Small intestine (tissue), 7 donors: ENCODE measurements at regions not wholly inside any gene's neighbourhood (a gene's known extent, or its start where the extent isn't known, plus 50 kb on each side); places are given as distances from the start of the nearest gene placed in this dataset.
"Not testable (repeated sequence)": the region's sequence is repeated elsewhere in the genome, so short reads cannot be mapped to it uniquely, and the experiment has no call there.

ENCODE experiments used
- DNase-seq, 2 donors: peaks; one replicate each; pipeline versions ENCODE4 v3.0.0 to v3.0.0-alpha.2; 2013
- FAIRE-seq: peaks from 2 replicates; lab custom pipeline; 2012; peaks lifted over from hg19 to GRCh38; lab: Jason Lieb, UNC
- H3K27ac ChIP-seq, 3 donors: one replicate each; pipeline ENCODE4 v1.5.1; 2013; ENCODE audit warnings: low read length in 2 of 3, mild to moderate bottlenecking in 2 of 3, control low read depth in 1 of 3, inconsistent platforms in 1 of 3, low read depth in 1 of 3, moderate library complexity in 1 of 3
- H3K27me3 ChIP-seq, 3 donors: one replicate each; pipeline ENCODE4 v1.6.1; 2013; ENCODE audit warnings: low read length in 3 of 3, inconsistent platforms in 1 of 3; ENCODE audit not compliant: control insufficient read depth in 3 of 3, insufficient read depth in 3 of 3
- H3K36me3 ChIP-seq, 3 donors: one replicate each; pipeline ENCODE4 v1.6.1; 2013; ENCODE audit warnings: low read length in 3 of 3, inconsistent platforms in 1 of 3, low read depth in 1 of 3, mild to moderate bottlenecking in 1 of 3, moderate library complexity in 1 of 3; ENCODE audit not compliant: control insufficient read depth in 3 of 3, insufficient read depth in 2 of 3
- H3K4me1 ChIP-seq, 3 donors: one replicate each; pipeline ENCODE4 v1.6.1; 2013; ENCODE audit warnings: low read length in 2 of 3, inconsistent platforms in 1 of 3, low read depth in 1 of 3, mild to moderate bottlenecking in 1 of 3, moderate library complexity in 1 of 3; ENCODE audit not compliant: control insufficient read depth in 3 of 3, insufficient read depth in 2 of 3
- H3K4me3 ChIP-seq, 3 donors: one replicate each; pipeline ENCODE4 v1.5.1; 2013; ENCODE audit warnings: low read length in 3 of 3, control low read depth in 1 of 3, inconsistent platforms in 1 of 3, low read depth in 1 of 3, mild to moderate bottlenecking in 1 of 3, moderate library complexity in 1 of 3
- H3K9me3 ChIP-seq, 2 donors: one replicate each; pipeline ENCODE4 v1.6.1; 2013; ENCODE audit warnings: low read depth in 1 of 2, low read length in 1 of 2; ENCODE audit not compliant: control insufficient read depth in 2 of 2, insufficient read depth in 1 of 2
- WGBS, 3 donors: extraction: QIAGEN DNeasy Blood & Tissue Kit; methylation state at CpG; one replicate each; pipeline ENCODE4 v1.1.7; 2013; 5-methylcytosine and 5-hydroxymethylcytosine counted together
- donor health status: healthy with polysubstance abuse.
- donor health status: control.
- donor health status: control.
- donor health status: Bipolar disorder and iron deficiency.
- donor health status: healthy.

- Histone ChIP-seq H3K4me1 (no peaks in the 10 kb centered on the region), H3K27me3 (no peaks in the 10 kb centered on the region), H3K36me3 (no peaks in the 10 kb centered on the region), H3K9me3 (no peaks in the 10 kb centered on the region), H3K27ac (no peak overlapping the region), H3K4me3 (no peak overlapping the region)
- 61 to 76% (median 69%) methylated on average over 4 of the region's 4 CpGs for WGBS, 3 donors
- FAIRE-seq (no peak), DNase-seq (no peak)
Observed at GRCh38 chr3:82128271-82128670, 366.8 kb upstream of the GBE1 start.

GRCh38 chr3:82122554-82123345 lies 361.3 kb upstream of the GBE1 start:
- DNase-seq (no peak), FAIRE-seq (no peak)
- H3K4me3 ChIP-seq: no peak overlapping the region
- no peaks in the 10 kb centered on the region for H3K4me1 ChIP-seq
- H3K36me3 ChIP-seq: no peaks in the 10 kb centered on the region
- no peaks in the 10 kb centered on the region for H3K9me3 ChIP-seq
- 72 to 81% (median 76%) methylated on average over 7 of the region's 7 CpGs for WGBS, 3 donors
- H3K27ac ChIP-seq: no peak overlapping the region
- H3K27me3 ChIP-seq: no peaks in the 10 kb centered on the region

- DNase-seq: no peak
- no peak overlapping the region for H3K4me3 ChIP-seq
- no peaks in the 10 kb centered on the region for H3K36me3 ChIP-seq
- no peak for FAIRE-seq
- H3K27me3 ChIP-seq: no peaks in the 10 kb centered on the region
- H3K4me1 ChIP-seq: no peaks in the 10 kb centered on the region
- 74 to 76% (median 75%) methylated on average over 6 of the region's 6 CpGs for WGBS, 3 donors
- peaks cover 1 to 15% of the 10 kb centered on the region in 2 donors for H3K9me3 ChIP-seq
- H3K27ac ChIP-seq: no peak overlapping the region
Observed at GRCh38 chr3:82114589-82114988, 353.1 kb upstream of the GBE1 start.

GRCh38 chr3:82110721-82111120 lies 349.3 kb upstream of the GBE1 start:
- FAIRE-seq: not testable (repeated sequence)

GRCh38 chr3:82103241-82103640 lies 341.8 kb upstream of the GBE1 start:
- DNase-seq (no peak), FAIRE-seq (no peak)
- Histone ChIP-seq H3K9me3 (no peaks in the 10 kb centered on the region), H3K27me3 (no peaks in the 10 kb centered on the region), H3K4me3 (no peak overlapping the region), H3K36me3 (no peaks in the 10 kb centered on the region), H3K4me1 (no peaks in the 10 kb centered on the region), H3K27ac (no peak overlapping the region)
- 42 to 66% (median 57%) methylated on average over 1 of the region's 1 CpG for WGBS, 3 donors

More at GRCh38 chr3:82110721-82111120, 349.3 kb upstream of the GBE1 start:
- not testable (repeated sequence) for H3K4me1 ChIP-seq, H3K27ac ChIP-seq, DNase-seq, H3K4me3 ChIP-seq, H3K27me3 ChIP-seq, H3K36me3 ChIP-seq
- peaks cover 1 to 15% of the 10 kb centered on the region in 2 donors for H3K9me3 ChIP-seq
- WGBS, 3 donors: 90 to 92% (median 92%) methylated on average over 14 of the region's 14 CpGs

GRCh38 chr3:82100378-82100777 lies 338.9 kb upstream of the GBE1 start:
- FAIRE-seq: no peak
- no peaks in the 10 kb centered on the region for H3K9me3 ChIP-seq
- no peak overlapping the region for H3K27ac ChIP-seq
- no peaks in the 10 kb centered on the region for H3K4me1 ChIP-seq
- WGBS, 3 donors: 66 to 79% (median 72%) methylated on average over 3 of the region's 3 CpGs
- no peak overlapping the region for H3K4me3 ChIP-seq
- H3K36me3 ChIP-seq: no peaks in the 10 kb centered on the region
- H3K27me3 ChIP-seq: no peaks in the 10 kb centered on the region
- DNase-seq: no peak

GRCh38 chr3:82093641-82094040 lies 332.2 kb upstream of the GBE1 start:
- no peak for DNase-seq
- no peaks in the 10 kb centered on the region for H3K9me3 ChIP-seq
- H3K36me3 ChIP-seq: no peaks in the 10 kb centered on the region
- no peaks in the 10 kb centered on the region for H3K4me1 ChIP-seq
- no peak overlapping the region for H3K4me3 ChIP-seq
- no peak overlapping the region for H3K27ac ChIP-seq
- no peaks in the 10 kb centered on the region for H3K27me3 ChIP-seq
- no peak for FAIRE-seq
- WGBS, 3 donors: 82 to 92% (median 82%) methylated on average over 3 of the region's 3 CpGs

- H3K9me3 ChIP-seq: no peaks in the 10 kb centered on the region
- WGBS, 3 donors: 63 to 70% (median 67%) methylated on average over 3 of the region's 3 CpGs
- no peak for FAIRE-seq
- no peaks in the 10 kb centered on the region for H3K36me3 ChIP-seq
- no peak overlapping the region for H3K4me3 ChIP-seq
- H3K4me1 ChIP-seq: no peaks in the 10 kb centered on the region
- H3K27me3 ChIP-seq: no peaks in the 10 kb centered on the region
- no peak overlapping the region for H3K27ac ChIP-seq
- no peak for DNase-seq
Observed at GRCh38 chr3:82088749-82089148, 327.3 kb upstream of the GBE1 start.

- H3K4me1 ChIP-seq: no peaks in the 10 kb centered on the region
- FAIRE-seq: no peak
- H3K4me3 ChIP-seq: no peak overlapping the region
- H3K27me3 ChIP-seq: no peaks in the 10 kb centered on the region
- WGBS, 3 donors: 42 to 65% (median 59%) methylated on average over 2 of the region's 2 CpGs
- DNase-seq: no peak
- H3K27ac ChIP-seq: no peak overlapping the region
- no peaks in the 10 kb centered on the region for H3K36me3 ChIP-seq
- H3K9me3 ChIP-seq: no peaks in the 10 kb centered on the region
Observed at GRCh38 chr3:82087958-82088357, 326.5 kb upstream of the GBE1 start.
